Kidney (tissue), 13 donors: ENCODE measurements at regions not wholly inside any gene's neighbourhood (a gene's known extent, or its start where the extent isn't known, plus 50 kb on each side); places are given as distances from the start of the nearest gene placed in this dataset.

Source experiments
- DNase-seq, 5 donors: peaks; one replicate each; pipeline ENCODE4 v3.0.0-alpha.2; 2013 to 2020
- FAIRE-seq: peaks from 2 replicates; lab custom pipeline; 2012; peaks lifted over from hg19 to GRCh38; lab: Jason Lieb, UNC
- H3K27ac ChIP-seq, 2 donors: one replicate each; pipeline ENCODE4 v1.7.0; 2013; ENCODE audit warnings: low read depth in 2 of 2, low read length in 2 of 2, inconsistent platforms in 1 of 2
- H3K27me3 ChIP-seq: one replicate; pipeline ENCODE4 v1.7.1; 2013; ENCODE audit warnings: low read length, inconsistent platforms; ENCODE audit not compliant: control insufficient read depth, insufficient read depth
- H3K36me3 ChIP-seq, 3 donors: one replicate each; pipeline versions ENCODE4 v1.7.0 to v1.7.1; 2013; ENCODE audit warnings: low read length in 3 of 3, control low read depth in 1 of 3, inconsistent platforms in 1 of 3; ENCODE audit not compliant: insufficient read depth in 3 of 3, control insufficient read depth in 2 of 3
- H3K4me1 ChIP-seq, 3 donors: one replicate each; pipeline versions ENCODE4 v1.7.0 to v1.7.1; 2013; ENCODE audit warnings: low read length in 3 of 3, inconsistent platforms in 1 of 3, low read depth in 1 of 3; ENCODE audit not compliant: control insufficient read depth in 2 of 3, insufficient read depth in 2 of 3
- H3K4me3 ChIP-seq, 3 donors: one replicate each; pipeline versions ENCODE4 v1.7.0 to v1.8.1; 2013; ENCODE audit warnings: low read length in 3 of 3, control low read depth in 1 of 3, inconsistent platforms in 1 of 3
- H3K9ac ChIP-seq, 3 donors: one replicate each; pipeline versions ENCODE4 v1.7.0 to v1.7.1; 2013; ENCODE audit warnings: low read length in 3 of 3, control low read depth in 1 of 3, inconsistent platforms in 1 of 3
- H3K9me3 ChIP-seq, 3 donors: one replicate each; pipeline versions ENCODE4 v1.7.0 to v1.7.1; 2013; ENCODE audit warnings: low read length in 3 of 3, control low read depth in 1 of 3, inconsistent platforms in 1 of 3; ENCODE audit not compliant: control insufficient read depth in 2 of 3, insufficient read depth in 1 of 3
- CTCF ChIP-seq: IDR thresholded peaks from 3 replicates; pipeline ENCODE4 v1.5.1; 2012; ENCODE audit warnings: mild to moderate bottlenecking, moderate library complexity, borderline replicate concordance; ENCODE audit not compliant: insufficient read depth; ENCODE audit errors: extremely low read depth
- intact Hi-C: fragments of 100-400 bp; cut with DNase I; formaldehyde crosslinking; loops from one replicate; pipeline ENCODE4 v1.11.1; 2022
- donor health status: control.
- donor health status: control.
- donor health status: control.
- donor health status: control.
- donor health status: control.
- donor health status: DM: yes; HTN: yes; CAD: no.
- donor health status: Normal renal cell carcinoma (clear cell type).

- no peak for TF ChIP-seq CTCF
- FAIRE-seq, result no peak
- no peak for DNase-seq
Observed at GRCh38 chr16:62661435-62661834, 625.2 kb upstream of the CDH8 start.

GRCh38 chr16:62657116-62657515 is 620.9 kb upstream of the CDH8 start:
- Histone ChIP-seq H3K36me3 (no peaks in the 10 kb centered on the region), H3K27ac (no peak overlapping the region), H3K9me3 (peaks cover 0 to 2% (median 0%) of the 10 kb centered on the region in 3 donors), H3K9ac (no peak overlapping the region), H3K4me1 (no peaks in the 10 kb centered on the region), H3K4me3 (no peak overlapping the region), H3K27me3 (no peaks in the 10 kb centered on the region)
- TF ChIP-seq CTCF, result no peak
- intact Hi-C loops, result no loop called here
- DNase-seq, result no peak
- FAIRE-seq, result no peak

More at GRCh38 chr16:62661435-62661834, 625.2 kb upstream of the CDH8 start:
- H3K9me3 ChIP-seq, result peaks cover 0 to under 1% (median 0%) of the 10 kb centered on the region in 3 donors
- H3K36me3 ChIP-seq, result no peaks in the 10 kb centered on the region
- H3K9ac ChIP-seq, result no peak overlapping the region
- no peak overlapping the region for H3K4me3 ChIP-seq
- H3K27ac ChIP-seq, result no peak overlapping the region
- no peaks in the 10 kb centered on the region for H3K4me1 ChIP-seq
- no peaks in the 10 kb centered on the region for H3K27me3 ChIP-seq
- intact Hi-C loops, result no loop called here

- H3K27me3 ChIP-seq, result no peaks in the 10 kb centered on the region
- H3K4me3 ChIP-seq, result no peak overlapping the region
- intact Hi-C loops, result no loop called here
- H3K27ac ChIP-seq, result no peak overlapping the region
- no peak overlapping the region for H3K9ac ChIP-seq
- H3K9me3 ChIP-seq, result peaks cover 0 to 2% (median 2%) of the 10 kb centered on the region in 3 donors
- FAIRE-seq (no peak), DNase-seq (no peak)
- no peaks in the 10 kb centered on the region for H3K36me3 ChIP-seq
- no peak for TF ChIP-seq CTCF
- no peaks in the 10 kb centered on the region for H3K4me1 ChIP-seq
Observed at GRCh38 chr16:62652441-62653120, 616.3 kb upstream of the CDH8 start.

- Histone ChIP-seq H3K36me3 (no peaks in the 10 kb centered on the region), H3K27me3 (no peaks in the 10 kb centered on the region), H3K4me1 (no peaks in the 10 kb centered on the region), H3K4me3 (no peak overlapping the region), H3K9me3 (peaks cover 0 to 16% (median 0%) of the 10 kb centered on the region in 3 donors), H3K27ac (no peak overlapping the region), H3K9ac (no peak overlapping the region)
- no peak for TF ChIP-seq CTCF
- intact Hi-C loops, result no loop called here
- DNase-seq, result no peak
- FAIRE-seq, result no peak
Observed at GRCh38 chr16:62648256-62648655, 612.0 kb upstream of the CDH8 start.
